ENCODE measurements at regions not wholly inside any gene's neighbourhood (a gene's known extent, or its start where the extent isn't known, plus 50 kb on each side); places are given as distances from the start of the nearest gene placed in this dataset.
A peak's percentile ranks its signal among the peaks of the same experiment; 100 is the strongest.
"Not testable (repeated sequence)": the region's sequence is repeated elsewhere in the genome, so short reads cannot be mapped to it uniquely, and the experiment has no call there.

- DNase-seq: no peak
Observed at GRCh38 chr4:85106805-85107336, 140.4 kb upstream of the WDFY3 start.

GRCh38 chr4:85107553-85107952 is 141.1 kb upstream of the WDFY3 start:
- no peak for DNase-seq

- no peak for DNase-seq
Observed at GRCh38 chr4:85113706-85114105, 147.2 kb upstream of the WDFY3 start.

GRCh38 chr4:85114526-85114925 is 148.0 kb upstream of the WDFY3 start:
- DNase-seq: no peak

- no peak for DNase-seq
Observed at GRCh38 chr4:85116008-85116407, 149.5 kb upstream of the WDFY3 start.

- DNase-seq: no peak
Observed at GRCh38 chr4:85125688-85126087, 159.2 kb upstream of the WDFY3 start.

GRCh38 chr4:85126991-85127591 is 160.6 kb upstream of the WDFY3 start:
- no peak for DNase-seq

- no peak for DNase-seq
Observed at GRCh38 chr4:85127653-85128052, 161.2 kb upstream of the WDFY3 start.

- no peak for DNase-seq
Observed at GRCh38 chr4:85128246-85129204, 162.0 kb upstream of the WDFY3 start.

GRCh38 chr4:85129354-85130125 is 163.1 kb upstream of the WDFY3 start:
- not testable (repeated sequence) for DNase-seq

- no peak for DNase-seq
Observed at GRCh38 chr4:85132117-85132516, 165.6 kb upstream of the WDFY3 start.

GRCh38 chr4:85132570-85132969 is 166.1 kb upstream of the WDFY3 start:
- no peak for DNase-seq

GRCh38 chr4:85139749-85140148 is 173.3 kb upstream of the WDFY3 start:
- not testable (repeated sequence) for DNase-seq

GRCh38 chr4:85142451-85142850 is 176.0 kb upstream of the WDFY3 start:
- DNase-seq: no peak

GRCh38 chr4:85147481-85148076 is 181.1 kb upstream of the WDFY3 start:
- DNase-seq: peak; percentile 53

GRCh38 chr4:85149676-85150075 is 183.2 kb upstream of the WDFY3 start:
- DNase-seq: no peak

GRCh38 chr4:85151371-85151770 is 184.9 kb upstream of the WDFY3 start:
- DNase-seq: no peak

- no peak for DNase-seq
Observed at GRCh38 chr4:85151786-85152185, 185.3 kb upstream of the WDFY3 start.

- no peak for DNase-seq
Observed at GRCh38 chr4:85152480-85152879, 186.0 kb upstream of the WDFY3 start.

- DNase-seq: no peak
Observed at GRCh38 chr4:85153221-85153620, 186.7 kb upstream of the WDFY3 start.

- no peak for DNase-seq
Observed at GRCh38 chr4:85154591-85154990, 188.1 kb upstream of the WDFY3 start.

- DNase-seq: no peak
Observed at GRCh38 chr4:85165808-85166207, 199.3 kb upstream of the WDFY3 start.

GRCh38 chr4:85166318-85166717 is 199.8 kb upstream of the WDFY3 start:
- no peak for DNase-seq

Measured in activated CD4-positive, alpha-beta T cell treated with anti-CD3 and anti-CD28 coated beads, Interleukin-2, amount 50 U/mL, for 16 hours (primary cell).